ENCODE measurements at regions not wholly inside any gene's neighbourhood (a gene's known extent, or its start where the extent isn't known, plus 50 kb on each side); places are given as distances from the start of the nearest gene placed in this dataset.

DNA sequence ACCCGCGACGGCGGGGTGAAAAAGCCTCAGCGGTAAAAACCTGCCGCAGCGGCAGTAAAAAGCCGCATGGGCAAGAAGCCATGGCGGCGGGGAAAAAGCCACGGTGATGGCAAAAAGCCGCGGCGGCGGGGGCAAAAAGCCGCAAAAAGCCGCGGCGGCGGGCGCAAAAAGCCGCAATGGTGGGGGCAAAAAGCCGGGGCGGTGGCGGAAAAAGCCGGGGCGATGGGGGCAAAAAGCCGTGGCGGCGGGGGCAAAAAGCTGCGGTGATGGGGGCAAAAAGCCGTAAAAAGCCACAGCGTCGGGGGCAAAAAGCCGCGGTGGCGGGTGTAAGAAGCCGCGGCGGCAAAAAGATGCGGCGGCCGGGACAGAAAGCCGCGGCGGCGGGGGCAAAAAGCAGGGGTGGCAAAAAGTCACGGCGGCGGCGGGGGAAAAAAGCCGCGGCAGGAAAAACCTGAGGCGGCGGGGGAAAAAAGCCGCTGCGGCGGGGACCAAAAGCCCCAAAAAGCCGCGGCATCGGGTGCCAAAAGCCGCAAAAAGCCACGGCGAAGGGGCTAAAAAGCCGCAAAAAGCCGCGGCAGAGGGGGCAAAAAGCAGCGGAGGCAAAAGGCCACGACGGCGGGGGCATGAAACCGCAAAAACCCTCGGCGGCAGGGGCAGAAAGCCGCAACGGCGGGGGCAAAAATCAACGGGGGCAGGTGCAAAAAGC, 488.5 kb downstream of the ZNF33B start:
- Histone ChIP-seq H3K27me3 (ENCODE audit: control insufficient read depth in 4 of 4, insufficient read depth in 4 of 4, low read length in 3 of 4) (peaks cover 0 to 3% (median 0%) of the 10 kb centered on the region in 4 donors), H3K27ac (ENCODE audit: low read depth in 1 of 2, low read length in 2 of 2) (no peak overlapping the region), H3K4me1 (ENCODE audit: control insufficient read depth in 4 of 4, insufficient read depth in 4 of 4, low read length in 3 of 4) (no peaks in the 10 kb centered on the region), H3K4me3 (ENCODE audit: low read depth in 1 of 3, low read length in 3 of 3) (no peak overlapping the region), H3K9ac (ENCODE audit: low read depth in 1 of 2, low read length in 2 of 2) (no peak overlapping the region), H3K9me3 (ENCODE audit: control insufficient read depth in 4 of 4, low read length in 3 of 4) (peaks cover 0 to 15% (median 4%) of the 10 kb centered on the region in 4 donors), H3K36me3 (ENCODE audit: control insufficient read depth in 4 of 4, insufficient read depth in 3 of 4, low read depth in 1 of 4, low read length in 3 of 4) (no peaks in the 10 kb centered on the region)
- TF ChIP-seq SP1 (IDR thresholded peaks at IDR 0.05), result no peak
- no peak for TF ChIP-seq RXRA (IDR thresholded peaks at IDR 0.05)
- TF ChIP-seq FOXA2 (IDR thresholded peaks at IDR 0.05), result no peak
- no peak for TF ChIP-seq RAD21 (IDR thresholded peaks at IDR 0.05)
- TF ChIP-seq HNF4A (conservative IDR thresholded peaks at IDR 0.05), result no peak
- TF ChIP-seq, protein P1, sequence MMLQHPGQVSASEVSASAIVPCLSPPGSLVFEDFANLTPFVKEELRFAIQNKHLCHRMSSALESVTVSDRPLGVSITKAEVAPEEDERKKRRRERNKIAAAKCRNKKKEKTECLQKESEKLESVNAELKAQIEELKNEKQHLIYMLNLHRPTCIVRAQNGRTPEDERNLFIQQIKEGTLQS (IDR thresholded peaks at IDR 0.05), result no peak
- no peak for TF ChIP-seq YY1 (IDR thresholded peaks at IDR 0.05)
- TF ChIP-seq, protein P2, sequence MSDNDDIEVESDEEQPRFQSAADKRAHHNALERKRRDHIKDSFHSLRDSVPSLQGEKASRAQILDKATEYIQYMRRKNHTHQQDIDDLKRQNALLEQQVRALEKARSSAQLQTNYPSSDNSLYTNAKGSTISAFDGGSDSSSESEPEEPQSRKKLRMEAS (IDR thresholded peaks at IDR 0.05), result no peak
- TF ChIP-seq GABPA (IDR thresholded peaks at IDR 0.05 in 1 of 2, conservative IDR thresholded peaks at IDR 0.05 in 1 of 2), result no peak
- no peak for TF ChIP-seq HNF4G (IDR thresholded peaks at IDR 0.05)
- TF ChIP-seq, protein P3, sequence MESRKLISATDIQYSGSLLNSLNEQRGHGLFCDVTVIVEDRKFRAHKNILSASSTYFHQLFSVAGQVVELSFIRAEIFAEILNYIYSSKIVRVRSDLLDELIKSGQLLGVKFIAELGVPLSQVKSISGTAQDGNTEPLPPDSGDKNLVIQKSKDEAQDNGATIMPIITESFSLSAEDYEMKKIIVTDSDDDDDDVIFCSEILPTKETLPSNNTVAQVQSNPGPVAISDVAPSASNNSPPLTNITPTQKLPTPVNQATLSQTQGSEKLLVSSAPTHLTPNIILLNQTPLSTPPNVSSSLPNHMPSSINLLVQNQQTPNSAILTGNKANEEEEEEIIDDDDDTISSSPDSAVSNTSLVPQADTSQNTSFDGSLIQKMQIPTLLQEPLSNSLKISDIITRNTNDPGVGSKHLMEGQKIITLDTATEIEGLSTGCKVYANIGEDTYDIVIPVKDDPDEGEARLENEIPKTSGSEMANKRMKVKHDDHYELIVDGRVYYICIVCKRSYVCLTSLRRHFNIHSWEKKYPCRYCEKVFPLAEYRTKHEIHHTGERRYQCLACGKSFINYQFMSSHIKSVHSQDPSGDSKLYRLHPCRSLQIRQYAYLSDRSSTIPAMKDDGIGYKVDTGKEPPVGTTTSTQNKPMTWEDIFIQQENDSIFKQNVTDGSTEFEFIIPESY (IDR thresholded peaks at IDR 0.05), result no peak
- no peak for TF ChIP-seq TAF1 (conservative IDR thresholded peaks at IDR 0.05)
- TF ChIP-seq, protein P4, sequence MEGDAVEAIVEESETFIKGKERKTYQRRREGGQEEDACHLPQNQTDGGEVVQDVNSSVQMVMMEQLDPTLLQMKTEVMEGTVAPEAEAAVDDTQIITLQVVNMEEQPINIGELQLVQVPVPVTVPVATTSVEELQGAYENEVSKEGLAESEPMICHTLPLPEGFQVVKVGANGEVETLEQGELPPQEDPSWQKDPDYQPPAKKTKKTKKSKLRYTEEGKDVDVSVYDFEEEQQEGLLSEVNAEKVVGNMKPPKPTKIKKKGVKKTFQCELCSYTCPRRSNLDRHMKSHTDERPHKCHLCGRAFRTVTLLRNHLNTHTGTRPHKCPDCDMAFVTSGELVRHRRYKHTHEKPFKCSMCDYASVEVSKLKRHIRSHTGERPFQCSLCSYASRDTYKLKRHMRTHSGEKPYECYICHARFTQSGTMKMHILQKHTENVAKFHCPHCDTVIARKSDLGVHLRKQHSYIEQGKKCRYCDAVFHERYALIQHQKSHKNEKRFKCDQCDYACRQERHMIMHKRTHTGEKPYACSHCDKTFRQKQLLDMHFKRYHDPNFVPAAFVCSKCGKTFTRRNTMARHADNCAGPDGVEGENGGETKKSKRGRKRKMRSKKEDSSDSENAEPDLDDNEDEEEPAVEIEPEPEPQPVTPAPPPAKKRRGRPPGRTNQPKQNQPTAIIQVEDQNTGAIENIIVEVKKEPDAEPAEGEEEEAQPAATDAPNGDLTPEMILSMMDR (IDR thresholded peaks at IDR 0.05; ENCODE audit: low read depth, low read length, missing input control), result no peak
- TF ChIP-seq EGR1 (IDR thresholded peaks at IDR 0.05; ENCODE audit: low read depth in 2 of 2), result no peak
- no peak for TF ChIP-seq NR2F2 (IDR thresholded peaks at IDR 0.05)
- TF ChIP-seq JUND (IDR thresholded peaks at IDR 0.05), result no peak
- TF ChIP-seq, protein P5, sequence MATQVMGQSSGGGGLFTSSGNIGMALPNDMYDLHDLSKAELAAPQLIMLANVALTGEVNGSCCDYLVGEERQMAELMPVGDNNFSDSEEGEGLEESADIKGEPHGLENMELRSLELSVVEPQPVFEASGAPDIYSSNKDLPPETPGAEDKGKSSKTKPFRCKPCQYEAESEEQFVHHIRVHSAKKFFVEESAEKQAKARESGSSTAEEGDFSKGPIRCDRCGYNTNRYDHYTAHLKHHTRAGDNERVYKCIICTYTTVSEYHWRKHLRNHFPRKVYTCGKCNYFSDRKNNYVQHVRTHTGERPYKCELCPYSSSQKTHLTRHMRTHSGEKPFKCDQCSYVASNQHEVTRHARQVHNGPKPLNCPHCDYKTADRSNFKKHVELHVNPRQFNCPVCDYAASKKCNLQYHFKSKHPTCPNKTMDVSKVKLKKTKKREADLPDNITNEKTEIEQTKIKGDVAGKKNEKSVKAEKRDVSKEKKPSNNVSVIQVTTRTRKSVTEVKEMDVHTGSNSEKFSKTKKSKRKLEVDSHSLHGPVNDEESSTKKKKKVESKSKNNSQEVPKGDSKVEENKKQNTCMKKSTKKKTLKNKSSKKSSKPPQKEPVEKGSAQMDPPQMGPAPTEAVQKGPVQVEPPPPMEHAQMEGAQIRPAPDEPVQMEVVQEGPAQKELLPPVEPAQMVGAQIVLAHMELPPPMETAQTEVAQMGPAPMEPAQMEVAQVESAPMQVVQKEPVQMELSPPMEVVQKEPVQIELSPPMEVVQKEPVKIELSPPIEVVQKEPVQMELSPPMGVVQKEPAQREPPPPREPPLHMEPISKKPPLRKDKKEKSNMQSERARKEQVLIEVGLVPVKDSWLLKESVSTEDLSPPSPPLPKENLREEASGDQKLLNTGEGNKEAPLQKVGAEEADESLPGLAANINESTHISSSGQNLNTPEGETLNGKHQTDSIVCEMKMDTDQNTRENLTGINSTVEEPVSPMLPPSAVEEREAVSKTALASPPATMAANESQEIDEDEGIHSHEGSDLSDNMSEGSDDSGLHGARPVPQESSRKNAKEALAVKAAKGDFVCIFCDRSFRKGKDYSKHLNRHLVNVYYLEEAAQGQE (IDR thresholded peaks at IDR 0.05), result no peak
- no peak for DNase-seq (ENCODE audit: low spot score)
- WGBS, result 46% methylated on average over 78 of the region's 78 CpGs

Measured in liver (tissue), 8 donors.